ENCODE measurements at regions not wholly inside any gene's neighbourhood (a gene's known extent, or its start where the extent isn't known, plus 50 kb on each side); places are given as distances from the start of the nearest gene placed in this dataset.

- DNase-seq = peak in 1 of 3 experiments; percentile 16
These were observed 137.2 kb downstream of the EDN3 start for GRCh38 chr20:59437601-59438031.

GRCh38 chr20:59438201-59438600, 137.8 kb downstream of the EDN3 start:
- no peak for DNase-seq

GRCh38 chr20:59439243-59439642, 138.8 kb downstream of the EDN3 start:
- no peak for DNase-seq

- no peak for DNase-seq
These were observed 140.9 kb downstream of the EDN3 start for GRCh38 chr20:59441306-59441705.

GRCh38 chr20:59441860-59442810, 141.7 kb downstream of the EDN3 start:
- DNase-seq = peak in 1 of 3 experiments; percentile 18

GRCh38 chr20:59443550-59443949, 143.1 kb downstream of the EDN3 start:
- DNase-seq = no peak

GRCh38 chr20:59446376-59446775, 146.0 kb downstream of the EDN3 start:
- no peak for DNase-seq

GRCh38 chr20:59448196-59448595, 147.8 kb downstream of the EDN3 start:
- no peak for DNase-seq

GRCh38 chr20:59448851-59449444, 148.5 kb downstream of the EDN3 start:
- no peak for DNase-seq

- peak in 2 of 3 experiments; percentile 31 to 40 for DNase-seq
These were observed 150.7 kb downstream of the EDN3 start for GRCh38 chr20:59451066-59451630.

- DNase-seq = peak in 1 of 3 experiments; percentile 31
These were observed 151.2 kb downstream of the EDN3 start for GRCh38 chr20:59451641-59452040.

GRCh38 chr20:59452856-59453255, 151.5 kb upstream of the PHACTR3 start:
- no peak for DNase-seq

- DNase-seq = peak in 1 of 3 experiments; percentile 62
These were observed 150.4 kb upstream of the PHACTR3 start for GRCh38 chr20:59453759-59454560.

GRCh38 chr20:59455402-59456341, 148.7 kb upstream of the PHACTR3 start:
- peak; percentile 41 to 77 (median 52) for DNase-seq

- peak in 2 of 3 experiments; percentile 61 to 75 for DNase-seq
These were observed 147.7 kb upstream of the PHACTR3 start for GRCh38 chr20:59456342-59457279.

GRCh38 chr20:59458645-59459044, 145.7 kb upstream of the PHACTR3 start:
- DNase-seq = no peak

- no peak for DNase-seq
These were observed 144.8 kb upstream of the PHACTR3 start for GRCh38 chr20:59459586-59459985.

GRCh38 chr20:59460352-59460751, 144.0 kb upstream of the PHACTR3 start:
- no peak for DNase-seq

GRCh38 chr20:59461526-59461925, 142.8 kb upstream of the PHACTR3 start:
- peak in 2 of 3 experiments; percentile 20 to 37 for DNase-seq

GRCh38 chr20:59462249-59462648, 142.1 kb upstream of the PHACTR3 start:
- DNase-seq = no peak

Measured in NCI-H1417 (cell line).